PC-3 (cell line): ENCODE measurements at regions not wholly inside any gene's neighbourhood (a gene's known extent, or its start where the extent isn't known, plus 50 kb on each side); places are given as distances from the start of the nearest gene placed in this dataset.

ENCODE experiments used
- ATAC-seq: fragments of 200-7000 bp; cut with Tn5 transposase; 2 replicates; pipeline ENCODE4 v1.9.1; 2020; ENCODE audit warnings: mild to moderate bottlenecking, moderate library complexity
- BruUV-seq: library from RNA; stranded (reverse); fragments of 400-500 nt; replicated peaks from 2 replicates; lab custom pipeline; 2021; lab: Mats Ljungman, UMichigan
- CTCF ChIA-PET: fragments of 300-600 bp; sonication (Branson Sonifier 250); formaldehyde crosslinking; loops from one replicate; lab custom pipeline; 2022; ENCODE audit warnings: antibody characterized with exemption; lab: Charles Lee
- POLR2A ChIA-PET: fragments of 300-600 bp; sonication (Branson Sonifier 250); formaldehyde crosslinking; loops from one replicate; lab custom pipeline; 2022; ENCODE audit warnings: antibody characterized with exemption; ENCODE audit not compliant: unreplicated experiment; lab: Charles Lee
- DNase-seq: peaks from one replicate; pipeline ENCODE4 v3.0.0-alpha.2; 2015
- H2AFZ ChIP-seq: fragments of 300-600 bp; sonication (generic); 2 replicates; pipeline ENCODE4 v1.6.0; 2016; ENCODE audit warnings: antibody characterized with exemption, low read length
- H3F3A ChIP-seq: fragments of 300-600 bp; sonication (generic); one replicate; pipeline ENCODE4 v1.6.0; 2017; ENCODE audit warnings: antibody characterized with exemption, low read length, control low read depth, mild to moderate bottlenecking; ENCODE audit not compliant: unreplicated experiment
- H3K27ac ChIP-seq: fragments of 300-600 bp; sonication (generic); 2 replicates; pipeline ENCODE4 v1.5.1; 2016; ENCODE audit warnings: mild to moderate bottlenecking, low read length
- H3K27me3 ChIP-seq: fragments of 300-600 bp; sonication (generic); 2 replicates; pipeline ENCODE4 v1.6.1; 2016; ENCODE audit warnings: low read length, mixed read lengths
- H3K36me3 ChIP-seq: fragments of 300-600 bp; sonication (generic); 2 replicates; pipeline ENCODE4 v1.6.1; 2016; ENCODE audit warnings: low read depth, mixed run types, low read length, mixed read lengths
- H3K4me1 ChIP-seq: fragments of 300-600 bp; sonication (generic); 2 replicates; pipeline ENCODE4 v1.5.1; 2016; ENCODE audit warnings: low read length; ENCODE audit not compliant: insufficient read depth
- H3K4me2 ChIP-seq: fragments of 300-600 bp; sonication (generic); 2 replicates; pipeline ENCODE4 v1.6.0; 2016; ENCODE audit warnings: low read length
- H3K4me3 ChIP-seq: fragments of 300-600 bp; sonication (generic); 2 replicates; pipeline ENCODE4 v1.5.1; 2016; ENCODE audit warnings: mild to moderate bottlenecking, low read length, mixed read lengths
- H3K79me2 ChIP-seq: fragments of 300-600 bp; sonication (generic); 2 replicates; pipeline ENCODE4 v1.6.1; 2017; ENCODE audit warnings: low read length, mixed read lengths
- H3K9ac ChIP-seq: fragments of 300-600 bp; sonication (generic); 2 replicates; pipeline ENCODE4 v1.6.0; 2016; ENCODE audit warnings: mild to moderate bottlenecking, low read length
- H3K9me2 ChIP-seq: fragments of 300-600 bp; sonication (generic); replicated peaks from 2 replicates; pipeline ENCODE4 v1.6.1; 2016; ENCODE audit warnings: mixed run types, low read length, mixed read lengths
- H3K9me3 ChIP-seq: fragments of 300-600 bp; sonication (generic); 2 replicates; pipeline ENCODE4 v1.6.1; 2016; ENCODE audit warnings: low read length, mixed read lengths
- H4K20me1 ChIP-seq: fragments of 300-600 bp; sonication (generic); 2 replicates; pipeline ENCODE4 v1.6.1; 2016; ENCODE audit warnings: low read length, mixed read lengths
- EZH2 ChIP-seq: fragments of 300-600 bp; sonication (generic); IDR thresholded peaks from one replicate; pipeline ENCODE4 v1.6.1; 2017; ENCODE audit warnings: antibody characterized with exemption, mild to moderate bottlenecking, low read length; ENCODE audit not compliant: unreplicated experiment
- EZH2phosphoT487 ChIP-seq: fragments of 300-600 bp; sonication (generic); IDR thresholded peaks from 2 replicates; pipeline ENCODE4 v1.6.1; 2018; ENCODE audit warnings: mild to moderate bottlenecking, antibody characterized with exemption, low read length, borderline replicate concordance
- intact Hi-C: fragments of 100-400 bp; cut with micrococcal nuclease; formaldehyde crosslinking; loops from 2 replicates; pipeline ENCODE4 v1.9.0; 2023
- TF ChIP-seq, protein P1 (sequence below): fragments of 300-600 bp; sonication (generic); conservative IDR thresholded peaks from 2 replicates; pipeline ENCODE4 v1.5.1; 2017; ENCODE audit warnings: antibody characterized with exemption, low read depth, mild to moderate bottlenecking, low read length

DNA sequence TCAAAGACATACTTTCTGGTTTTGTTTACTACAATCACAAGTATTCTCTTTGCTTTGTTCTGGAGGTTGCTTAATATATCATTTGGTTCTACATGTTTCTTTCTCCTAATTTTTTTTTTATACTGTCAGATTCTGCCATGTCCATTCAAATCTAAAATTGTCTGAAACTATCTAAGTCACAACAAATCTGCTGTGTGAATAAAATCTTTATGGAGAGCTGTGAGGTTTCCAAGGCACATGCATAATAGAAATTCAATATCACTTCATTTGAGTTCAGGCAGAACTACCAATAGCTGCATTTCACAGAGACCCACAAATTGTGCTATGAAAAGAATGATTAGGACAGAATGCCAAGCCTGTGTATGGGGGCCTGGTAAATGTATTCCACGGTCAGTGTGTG, 346.9 kb upstream of the ARRDC3 start:
- H4K20me1 ChIP-seq, result no peaks in the 10 kb centered on the region

DNA sequence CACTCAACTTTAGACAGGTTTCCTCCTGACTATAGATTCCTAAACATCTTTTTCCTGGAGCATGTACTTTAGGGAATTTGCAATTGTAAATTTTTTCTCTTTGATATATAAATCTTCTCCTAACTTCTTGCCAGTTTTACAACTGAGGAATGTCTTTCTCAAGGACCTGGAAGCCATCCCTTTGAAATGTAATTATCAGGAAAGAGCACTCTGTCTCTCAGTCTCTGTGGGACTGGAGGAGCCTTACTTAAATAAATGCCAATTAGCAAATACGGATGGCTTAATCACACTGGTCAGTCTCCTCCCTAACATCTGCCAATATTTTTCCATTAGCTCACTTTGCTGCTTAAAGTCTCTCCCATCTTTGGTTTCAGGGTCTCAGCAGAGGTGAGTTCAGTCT, 344.3 kb upstream of the ARRDC3 start:
- Histone ChIP-seq H4K20me1 (no peaks in the 10 kb centered on the region), H3K4me1 (no peaks in the 10 kb centered on the region), H2AFZ (no peak overlapping the region), H3K4me3 (no peak overlapping the region), H3K27ac (no peak overlapping the region), H3F3A (no peaks in the 10 kb centered on the region), H3K27me3 (no peaks in the 10 kb centered on the region), H3K79me2 (no peaks in the 10 kb centered on the region), H3K36me3 (no peaks in the 10 kb centered on the region), H3K4me2 (no peak overlapping the region), H3K9me2 (no peaks in the 10 kb centered on the region), H3K9ac (no peak overlapping the region), H3K9me3 (no peaks in the 10 kb centered on the region)
- intact Hi-C loops, result no loop called here
- BruUV-seq, result no TSS peak
- no peak for TF ChIP-seq EZH2phosphoT487
- ATAC-seq (no peak), DNase-seq (no peak)
- ChIA-PET POLR2A (no interaction called here), CTCF (no interaction called here)

More for the DNA sequence above, 346.9 kb upstream of the ARRDC3 start:
- H3F3A ChIP-seq, result no peaks in the 10 kb centered on the region
- DNase-seq (no peak), ATAC-seq (no peak)
- H3K9ac ChIP-seq, result no peak overlapping the region
- H2AFZ ChIP-seq, result no peak overlapping the region
- ChIA-PET CTCF (interaction anchor here (0.7 kb wide), 1 partner anchor 620 kb away, joined by 3 read pairs; no protein-coding TSS in a partner anchor), POLR2A (interaction anchor here (0.5 kb wide), 1 partner anchor 260 kb away, joined by 4 read pairs; no protein-coding TSS in a partner anchor)
- no peaks in the 10 kb centered on the region for H3K9me3 ChIP-seq
- no peaks in the 10 kb centered on the region for H3K36me3 ChIP-seq
- intact Hi-C loops, result no loop called here
- H3K27me3 ChIP-seq, result no peaks in the 10 kb centered on the region
- TF ChIP-seq, protein P1, sequence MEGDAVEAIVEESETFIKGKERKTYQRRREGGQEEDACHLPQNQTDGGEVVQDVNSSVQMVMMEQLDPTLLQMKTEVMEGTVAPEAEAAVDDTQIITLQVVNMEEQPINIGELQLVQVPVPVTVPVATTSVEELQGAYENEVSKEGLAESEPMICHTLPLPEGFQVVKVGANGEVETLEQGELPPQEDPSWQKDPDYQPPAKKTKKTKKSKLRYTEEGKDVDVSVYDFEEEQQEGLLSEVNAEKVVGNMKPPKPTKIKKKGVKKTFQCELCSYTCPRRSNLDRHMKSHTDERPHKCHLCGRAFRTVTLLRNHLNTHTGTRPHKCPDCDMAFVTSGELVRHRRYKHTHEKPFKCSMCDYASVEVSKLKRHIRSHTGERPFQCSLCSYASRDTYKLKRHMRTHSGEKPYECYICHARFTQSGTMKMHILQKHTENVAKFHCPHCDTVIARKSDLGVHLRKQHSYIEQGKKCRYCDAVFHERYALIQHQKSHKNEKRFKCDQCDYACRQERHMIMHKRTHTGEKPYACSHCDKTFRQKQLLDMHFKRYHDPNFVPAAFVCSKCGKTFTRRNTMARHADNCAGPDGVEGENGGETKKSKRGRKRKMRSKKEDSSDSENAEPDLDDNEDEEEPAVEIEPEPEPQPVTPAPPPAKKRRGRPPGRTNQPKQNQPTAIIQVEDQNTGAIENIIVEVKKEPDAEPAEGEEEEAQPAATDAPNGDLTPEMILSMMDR, result no peak
- TF ChIP-seq EZH2phosphoT487 (no peak), EZH2 (no peak)
- no peak overlapping the region for H3K4me2 ChIP-seq
- BruUV-seq, result no TSS peak
- no peaks in the 10 kb centered on the region for H3K79me2 ChIP-seq
- H3K9me2 ChIP-seq, result no peaks in the 10 kb centered on the region
- H3K4me3 ChIP-seq, result no peak overlapping the region
- H3K4me1 ChIP-seq, result no peaks in the 10 kb centered on the region
- no peak overlapping the region for H3K27ac ChIP-seq

DNA sequence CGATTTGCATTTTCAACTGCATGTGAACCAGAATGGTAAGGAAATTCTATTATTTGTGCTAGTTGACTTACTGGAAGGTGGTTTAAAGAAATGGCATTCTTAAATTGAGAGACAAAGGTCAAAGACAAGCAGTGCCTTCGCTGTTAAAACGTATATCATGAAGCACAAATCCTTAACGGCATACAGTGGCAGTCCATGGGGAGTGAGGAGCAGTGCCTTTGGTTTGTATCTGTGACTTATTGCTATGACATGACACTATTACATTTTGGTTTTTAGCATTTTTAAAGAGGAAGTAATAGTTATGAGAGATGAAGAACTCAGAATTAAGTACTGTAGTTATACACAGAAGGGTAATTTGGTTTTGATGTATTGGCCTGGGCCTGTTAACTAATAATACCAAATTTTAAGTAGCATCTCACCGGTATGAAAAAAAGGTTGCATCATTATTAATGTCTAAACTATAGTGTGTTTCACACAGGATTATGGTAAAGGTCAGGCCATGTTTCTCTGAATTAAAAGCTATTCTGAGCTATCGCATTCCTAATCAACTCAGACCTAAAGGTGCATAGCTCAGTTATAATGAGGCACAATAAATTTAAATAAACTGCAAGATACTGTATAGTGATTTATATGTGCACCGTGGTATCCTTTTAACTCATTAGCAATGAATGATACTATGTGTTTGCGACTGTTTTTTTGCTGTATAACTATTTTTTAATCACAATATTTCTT, 339.8 kb upstream of the ARRDC3 start:
- Histone ChIP-seq H3K9me3 (no peaks in the 10 kb centered on the region), H3K9ac (no peak overlapping the region), H4K20me1 (no peaks in the 10 kb centered on the region), H3K36me3 (no peaks in the 10 kb centered on the region), H2AFZ (no peak overlapping the region), H3K4me2 (no peak overlapping the region), H3K27ac (no peak overlapping the region), H3K27me3 (no peaks in the 10 kb centered on the region), H3K79me2 (no peaks in the 10 kb centered on the region), H3K4me3 (no peak overlapping the region), H3K9me2 (no peaks in the 10 kb centered on the region), H3F3A (no peaks in the 10 kb centered on the region), H3K4me1 (peaks cover 8% of the 10 kb centered on the region; the same call in 1 of the 2 replicates)
- intact Hi-C loops, result no loop called here
- BruUV-seq, result no TSS peak
- ChIA-PET POLR2A (no interaction called here), CTCF (no interaction called here)
- TF ChIP-seq EZH2phosphoT487 (no peak), EZH2 (no peak)
- TF ChIP-seq, protein P1, result no peak
- DNase-seq (no peak), ATAC-seq (no peak)
